ENCODE measurements at regions not wholly inside any gene's neighbourhood (a gene's known extent, or its start where the extent isn't known, plus 50 kb on each side); places are given as distances from the start of the nearest gene placed in this dataset.

- peak; percentile 44 to 51 for DNase-seq (ENCODE audit: low read depth in 2 of 2)
- no peak overlapping the region for H3K4me2 ChIP-seq (ENCODE audit: extremely low read depth, insufficient read depth, low read length)
- H3K27me3 ChIP-seq (ENCODE audit: control insufficient read depth, insufficient read depth, low read length): no peaks in the 10 kb centered on the region
- H3K27ac ChIP-seq (ENCODE audit: insufficient read depth, low read length): no peak overlapping the region
- H3K4me3 ChIP-seq (replicated peaks in 1 of 4; ENCODE audit: control extremely low read depth in 1 of 4, insufficient read depth in 1 of 4, low read depth in 3 of 4, low read length in 4 of 4): no peak overlapping the region
- no peaks in the 10 kb centered on the region for H3K79me2 ChIP-seq (ENCODE audit: control insufficient read depth, insufficient read depth, low read length)
- no peak for TF ChIP-seq EZH2 (IDR thresholded peaks at IDR 0.05; ENCODE audit: low read length, missing control alignments)
- TF ChIP-seq CTCF (conservative IDR thresholded peaks at IDR 0.05 in 1 of 2, IDR thresholded peaks at IDR 0.05 in 1 of 2; ENCODE audit: low read depth in 1 of 2, low read length in 2 of 2): no peak
- H3K9ac ChIP-seq (ENCODE audit: insufficient read depth, low read length): no peak overlapping the region
- H4K20me1 ChIP-seq (ENCODE audit: control insufficient read depth, extremely low read depth, insufficient read depth, low read length): no peaks in the 10 kb centered on the region
- H2AFZ ChIP-seq (ENCODE audit: low read length): no peak overlapping the region
- H3K4me1 ChIP-seq (ENCODE audit: control insufficient read depth, extremely low read depth, insufficient read depth, low read length): no peaks in the 10 kb centered on the region
- no peaks in the 10 kb centered on the region for H3K36me3 ChIP-seq (ENCODE audit: control insufficient read depth, insufficient read depth, low read length)
- H3K9me3 ChIP-seq (ENCODE audit: control insufficient read depth, insufficient read depth, low read depth, low read length): no peaks in the 10 kb centered on the region
Measured at GRCh38 chr2:147460155-147460554, 384.7 kb upstream of the ACVR2A start.

GRCh38 chr2:147456779-147457178 is 388.1 kb upstream of the ACVR2A start:
- Histone ChIP-seq H3K36me3 (ENCODE audit: control insufficient read depth, insufficient read depth, low read length) (no peaks in the 10 kb centered on the region), H2AFZ (ENCODE audit: low read length) (no peak overlapping the region), H3K9me3 (ENCODE audit: control insufficient read depth, insufficient read depth, low read depth, low read length) (no peaks in the 10 kb centered on the region), H3K27ac (ENCODE audit: insufficient read depth, low read length) (no peak overlapping the region), H3K27me3 (ENCODE audit: control insufficient read depth, insufficient read depth, low read length) (no peaks in the 10 kb centered on the region), H3K9ac (ENCODE audit: insufficient read depth, low read length) (no peak overlapping the region), H3K4me1 (ENCODE audit: control insufficient read depth, extremely low read depth, insufficient read depth, low read length) (no peaks in the 10 kb centered on the region), H4K20me1 (ENCODE audit: control insufficient read depth, extremely low read depth, insufficient read depth, low read length) (no peaks in the 10 kb centered on the region), H3K4me3 (replicated peaks in 1 of 4; ENCODE audit: control extremely low read depth in 1 of 4, insufficient read depth in 1 of 4, low read depth in 3 of 4, low read length in 4 of 4) (no peak overlapping the region), H3K4me2 (ENCODE audit: extremely low read depth, insufficient read depth, low read length) (no peak overlapping the region), H3K79me2 (ENCODE audit: control insufficient read depth, insufficient read depth, low read length) (no peaks in the 10 kb centered on the region)
- DNase-seq (ENCODE audit: low read depth in 2 of 2): peak in 1 of 2 donors; percentile 18
- TF ChIP-seq EZH2 (IDR thresholded peaks at IDR 0.05; ENCODE audit: low read length, missing control alignments): no peak
- no peak for TF ChIP-seq CTCF (conservative IDR thresholded peaks at IDR 0.05 in 1 of 2, IDR thresholded peaks at IDR 0.05 in 1 of 2; ENCODE audit: low read depth in 1 of 2, low read length in 2 of 2)

GRCh38 chr2:147451902-147452515 is 392.8 kb upstream of the ACVR2A start:
- H3K4me1 ChIP-seq (ENCODE audit: control insufficient read depth, extremely low read depth, insufficient read depth, low read length): no peaks in the 10 kb centered on the region
- H3K9me3 ChIP-seq (ENCODE audit: control insufficient read depth, insufficient read depth, low read depth, low read length): no peaks in the 10 kb centered on the region
- H4K20me1 ChIP-seq (ENCODE audit: control insufficient read depth, extremely low read depth, insufficient read depth, low read length): no peaks in the 10 kb centered on the region
- H3K4me2 ChIP-seq (ENCODE audit: extremely low read depth, insufficient read depth, low read length): no peak overlapping the region
- no peaks in the 10 kb centered on the region for H3K79me2 ChIP-seq (ENCODE audit: control insufficient read depth, insufficient read depth, low read length)
- no peaks in the 10 kb centered on the region for H3K27me3 ChIP-seq (ENCODE audit: control insufficient read depth, insufficient read depth, low read length)
- H3K36me3 ChIP-seq (ENCODE audit: control insufficient read depth, insufficient read depth, low read length): no peaks in the 10 kb centered on the region
- H2AFZ ChIP-seq (ENCODE audit: low read length): no peak overlapping the region
- no peak overlapping the region for H3K9ac ChIP-seq (ENCODE audit: insufficient read depth, low read length)
- TF ChIP-seq EZH2 (IDR thresholded peaks at IDR 0.05; ENCODE audit: low read length, missing control alignments) (no peak), CTCF (conservative IDR thresholded peaks at IDR 0.05 in 1 of 2, IDR thresholded peaks at IDR 0.05 in 1 of 2; ENCODE audit: low read depth in 1 of 2, low read length in 2 of 2) (no peak)
- no peak overlapping the region for H3K27ac ChIP-seq (ENCODE audit: insufficient read depth, low read length)
- H3K4me3 ChIP-seq (replicated peaks in 1 of 4; ENCODE audit: control extremely low read depth in 1 of 4, insufficient read depth in 1 of 4, low read depth in 3 of 4, low read length in 4 of 4): no peak overlapping the region
- DNase-seq (ENCODE audit: low read depth in 2 of 2): no peak

Measured in fibroblast of lung (primary cell).